Naive thymus-derived CD8-positive, alpha-beta T cell (primary cell): ENCODE measurements at regions not wholly inside any gene's neighbourhood (a gene's known extent, or its start where the extent isn't known, plus 50 kb on each side); places are given as distances from the start of the nearest gene placed in this dataset.

ENCODE experiments used
- ATAC-seq, 2 donors: fragments of 150-1000 bp; cut with Tn5 transposase in 1 of 2; sonication (Bioruptor Pico), chemical (Tn5 transposase) in 1 of 2; 1 replicate in 1 of 2; 2 replicates in 1 of 2; pipeline ENCODE4 v1.10.0; 2021; ENCODE audit warnings: mild to moderate bottlenecking in 2 of 2, moderate library complexity in 2 of 2
- POLR2A ChIA-PET: fragments of 350-600 bp; sonication (Branson Sonifier 250); formaldehyde crosslinking; loops from one replicate; lab custom pipeline; 2021; ENCODE audit warnings: antibody characterized with exemption; lab: Charles Lee
- DNase-seq, 10 donors: peaks; one replicate each; pipeline versions ENCODE4 v3.0.0 to v3.0.0-alpha.2; 2020 to 2022
- H3K27ac Mint-ChIP-seq, 10 donors: one replicate each; pipeline ENCODE4 v1.8.0; 2020 to 2022; ENCODE audit warnings: mild to moderate bottlenecking in 10 of 10, mixed read lengths in 10 of 10, moderate library complexity in 4 of 10, inconsistent platforms in 1 of 10
- H3K27me3 Mint-ChIP-seq, 5 donors: one replicate each; pipeline ENCODE4 v1.8.0; 2021 to 2022; ENCODE audit warnings: mixed read lengths in 5 of 5
- H3K36me3 Mint-ChIP-seq, 3 donors: one replicate each; pipeline ENCODE4 v1.8.0; 2020 to 2022; ENCODE audit warnings: mixed read lengths in 3 of 3, mild to moderate bottlenecking in 2 of 3, inconsistent platforms in 1 of 3
- H3K4me1 Mint-ChIP-seq, 4 donors: one replicate each; pipeline ENCODE4 v1.8.0; 2021 to 2022; ENCODE audit warnings: mixed read lengths in 4 of 4
- H3K4me3 Mint-ChIP-seq, 10 donors: one replicate each; pipeline ENCODE4 v1.8.0; 2020 to 2022; ENCODE audit warnings: mild to moderate bottlenecking in 10 of 10, mixed read lengths in 10 of 10, moderate library complexity in 6 of 10, inconsistent platforms in 1 of 10
- H3K9me3 Mint-ChIP-seq, 9 donors: one replicate each; pipeline ENCODE4 v1.8.0; 2020 to 2022; ENCODE audit warnings: mixed read lengths in 9 of 9, mild to moderate bottlenecking in 3 of 9, inconsistent platforms in 1 of 9, moderate library complexity in 1 of 9

DNA sequence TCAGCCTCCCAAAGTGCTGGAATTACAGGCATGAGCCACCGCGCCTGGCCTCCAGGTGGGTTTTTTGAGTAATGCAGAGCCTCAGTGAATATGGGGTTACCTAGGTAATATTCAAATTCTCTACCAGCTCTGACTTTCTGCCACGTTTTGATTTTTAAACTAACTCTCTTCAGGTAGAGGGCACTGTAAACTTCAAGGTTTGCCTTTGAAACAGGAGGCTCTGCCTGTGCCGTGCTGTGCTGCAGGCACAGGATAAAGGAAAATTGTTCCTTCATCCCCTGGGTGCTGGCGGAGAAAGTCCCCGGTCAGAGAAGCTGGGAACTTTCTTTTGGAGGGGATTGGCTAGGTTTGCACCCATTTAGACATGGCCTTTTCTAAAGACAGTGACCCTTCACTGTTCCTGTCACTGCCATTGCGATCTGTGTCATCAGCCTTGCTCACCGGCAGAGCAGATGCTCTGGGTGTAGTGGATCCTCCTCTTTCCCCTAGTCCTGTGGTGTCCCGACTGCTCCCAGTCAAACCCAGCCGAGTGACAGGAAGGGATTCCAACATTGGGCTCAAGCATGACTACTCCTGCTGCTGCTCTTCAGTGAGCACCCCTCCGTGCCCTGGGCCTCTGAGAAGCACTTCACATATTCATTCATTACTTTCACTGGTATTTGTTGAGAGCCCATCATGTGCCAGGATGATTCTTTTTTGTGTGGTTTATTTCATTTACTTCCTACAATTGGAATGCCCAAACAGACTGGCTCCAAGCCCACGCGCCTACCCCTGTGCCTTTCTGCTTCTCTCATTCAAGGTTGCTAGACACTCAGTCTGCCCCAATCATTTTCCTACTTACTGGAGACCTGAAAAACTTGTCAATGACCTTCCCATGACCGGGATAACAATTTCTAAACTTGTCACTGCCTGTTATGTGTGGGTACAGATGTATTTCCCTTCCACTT is 103.6 kb downstream of the TMEM30B start:
- ATAC-seq: no peak
- Mint-ChIP-seq H3K36me3 (peaks cover 0 to 4% (median 0%) of the 10 kb centered on the region in 3 donors), H3K4me3 (peak overlapping the region in 1 of 10 donors; percentile 33), H3K27ac (no peak overlapping the region), H3K27me3 (peaks cover 7 to 59% (median 30%) of the 10 kb centered on the region in 5 donors), H3K4me1 (peaks cover 0 to 8% (median under 1%) of the 10 kb centered on the region in 4 donors), H3K9me3 (peaks cover 0 to 9% (median 5%) of the 10 kb centered on the region in 9 donors)
- POLR2A ChIA-PET: no interaction called here
- no peak for DNase-seq

DNA sequence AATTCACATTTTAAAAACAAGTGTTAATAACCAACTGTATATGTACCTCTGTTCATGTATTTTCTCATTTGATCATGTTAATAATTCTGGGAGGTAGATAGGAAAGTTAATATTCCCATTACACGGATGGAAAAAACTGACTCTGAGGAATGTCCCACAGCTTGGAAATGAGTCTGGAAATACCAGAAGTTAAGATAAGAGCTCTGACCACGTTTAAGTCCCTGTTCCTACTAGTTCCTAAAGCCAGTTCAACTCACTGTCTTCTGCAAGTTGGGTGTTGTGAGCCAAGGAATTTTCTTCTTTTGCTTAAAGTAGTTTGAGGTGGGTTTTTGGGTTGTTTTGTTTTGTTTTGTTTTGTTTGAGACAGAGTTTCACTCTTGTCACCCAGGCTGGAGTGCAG is 104.5 kb downstream of the TMEM30B start:
- no peak for DNase-seq
- no peak for ATAC-seq
- Mint-ChIP-seq H3K36me3 (peaks cover 0 to 4% (median 0%) of the 10 kb centered on the region in 3 donors), H3K27ac (peak overlapping the region in 1 of 10 donors; percentile 53), H3K4me1 (peaks cover 0 to 8% (median under 1%) of the 10 kb centered on the region in 4 donors), H3K9me3 (peaks cover 0 to 11% (median 5%) of the 10 kb centered on the region in 9 donors), H3K27me3 (peaks cover 7 to 55% (median 30%) of the 10 kb centered on the region in 5 donors), H3K4me3 (no peak overlapping the region)
- POLR2A ChIA-PET: no interaction called here

- POLR2A ChIA-PET: no interaction called here
- Mint-ChIP-seq H3K27ac (no peak overlapping the region), H3K4me1 (peaks cover 0 to 8% (median 0%) of the 10 kb centered on the region in 4 donors)
Observed at GRCh38 chr14:61174987-61175386, 106.2 kb downstream of the TMEM30B start.

DNA sequence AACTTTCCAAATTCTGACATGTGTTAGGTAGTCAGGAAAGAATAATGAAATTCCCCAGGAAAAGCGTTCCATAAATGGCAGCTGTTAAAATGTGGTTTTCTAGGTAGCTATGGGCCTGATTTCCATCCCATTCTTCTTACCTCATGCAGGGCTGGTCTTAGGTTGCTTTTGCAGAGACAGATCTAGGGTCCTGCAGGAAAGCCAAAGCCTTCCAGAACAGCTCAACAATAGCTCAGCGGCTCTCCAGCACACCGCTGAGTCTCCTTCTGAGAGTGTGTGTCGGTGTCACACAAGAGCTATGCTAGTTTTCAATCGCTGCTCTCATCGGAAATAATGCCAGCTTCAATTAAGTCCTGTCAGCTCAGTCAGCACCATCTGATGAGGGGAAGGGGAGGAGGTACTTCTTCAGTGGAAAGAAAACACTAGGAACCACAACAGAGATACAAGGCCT is 106.7 kb downstream of the TMEM30B start:
- Mint-ChIP-seq H3K36me3 (peaks cover 0 to 4% (median 0%) of the 10 kb centered on the region in 3 donors), H3K4me3 (no peak overlapping the region), H3K4me1 (peaks cover 0 to 8% (median 0%) of the 10 kb centered on the region in 4 donors), H3K27ac (no peak overlapping the region), H3K27me3 (peaks cover 7 to 43% (median 24%) of the 10 kb centered on the region in 5 donors), H3K9me3 (peaks cover 0 to 11% (median 5%) of the 10 kb centered on the region in 9 donors)
- POLR2A ChIA-PET: no interaction called here
- DNase-seq: no peak
- no peak for ATAC-seq

More at GRCh38 chr14:61174987-61175386, 106.2 kb downstream of the TMEM30B start:
- peaks cover 7 to 43% (median 26%) of the 10 kb centered on the region in 5 donors for H3K27me3 Mint-ChIP-seq
- peaks cover 0 to 4% (median 0%) of the 10 kb centered on the region in 3 donors for H3K36me3 Mint-ChIP-seq
- ATAC-seq (no peak), DNase-seq (no peak)
- H3K4me3 Mint-ChIP-seq: no peak overlapping the region
- peaks cover 0 to 11% (median 5%) of the 10 kb centered on the region in 9 donors for H3K9me3 Mint-ChIP-seq

DNA sequence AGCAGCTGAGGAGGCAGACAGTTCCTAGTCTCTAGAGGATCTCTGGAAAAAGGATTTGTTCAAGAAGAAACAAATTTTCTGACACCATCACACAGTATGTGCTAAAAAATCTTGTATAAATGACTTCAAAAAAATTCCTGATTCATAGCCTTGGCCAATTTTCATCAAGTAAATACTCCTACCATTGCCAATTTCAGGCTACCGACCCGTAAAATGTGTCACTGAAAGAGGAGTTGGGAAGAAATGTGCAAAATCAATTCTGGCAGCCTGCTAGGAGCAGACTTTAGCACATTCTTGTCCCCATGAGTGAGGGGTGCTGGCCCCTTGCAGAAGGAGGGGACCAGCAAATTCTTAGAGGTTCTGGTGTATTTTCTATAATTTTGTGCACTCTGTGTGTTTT is 109.4 kb downstream of the TMEM30B start:
- Mint-ChIP-seq H3K27ac (no peak overlapping the region), H3K27me3 (peaks cover 3 to 25% (median 8%) of the 10 kb centered on the region in 5 donors), H3K9me3 (peaks cover 0 to 12% (median 5%) of the 10 kb centered on the region in 9 donors), H3K4me1 (no peaks in the 10 kb centered on the region), H3K36me3 (no peaks in the 10 kb centered on the region), H3K4me3 (no peak overlapping the region)
- POLR2A ChIA-PET: no interaction called here
- DNase-seq (no peak), ATAC-seq (no peak)

DNA sequence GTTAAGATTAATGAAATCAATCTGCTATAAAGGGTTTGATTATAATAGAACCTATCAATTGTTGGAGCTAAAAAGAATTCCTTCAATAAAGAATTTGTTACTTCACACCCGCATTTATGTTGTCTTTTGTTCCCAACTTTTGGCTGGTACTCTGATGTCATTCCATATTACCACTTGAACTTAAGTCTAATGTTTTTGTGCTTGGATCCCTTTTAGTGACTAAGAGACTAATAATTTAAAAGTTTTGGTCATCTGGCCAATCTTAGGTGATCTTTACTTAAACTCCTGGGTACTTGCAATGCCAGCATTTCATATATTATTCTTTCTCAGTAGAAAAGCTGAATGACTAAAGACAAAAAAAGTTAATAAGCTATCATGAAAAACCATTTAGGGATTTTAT is 113.0 kb downstream of the TMEM30B start:
- POLR2A ChIA-PET: no interaction called here
- ATAC-seq (no peak), DNase-seq (no peak)
- peaks cover 0 to 20% (median 9%) of the 10 kb centered on the region in 9 donors for H3K9me3 Mint-ChIP-seq
- peaks cover 0 to 7% (median 0%) of the 10 kb centered on the region in 3 donors for H3K36me3 Mint-ChIP-seq
- peaks cover 6 to 21% (median 14%) of the 10 kb centered on the region in 5 donors for H3K27me3 Mint-ChIP-seq
- no peaks in the 10 kb centered on the region for H3K4me1 Mint-ChIP-seq
- H3K4me3 Mint-ChIP-seq: no peak overlapping the region
- no peak overlapping the region for H3K27ac Mint-ChIP-seq

DNA sequence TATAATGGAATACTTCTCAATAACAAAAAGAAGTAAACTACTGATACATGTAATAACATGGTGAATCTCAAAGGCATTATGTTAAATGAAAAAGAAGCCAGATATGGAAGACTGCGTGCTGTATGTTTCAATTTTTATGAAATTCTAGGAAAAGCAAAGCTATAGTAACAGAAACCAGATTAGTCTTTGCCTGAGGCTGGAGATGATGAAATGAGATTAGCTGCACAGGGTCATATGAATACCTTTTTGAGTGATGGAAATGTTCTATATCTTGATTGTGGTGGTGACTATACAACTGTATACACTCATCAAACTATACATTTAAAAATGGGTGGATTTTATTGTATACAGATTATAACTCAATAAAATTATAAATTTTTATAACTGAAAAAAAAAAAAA is 113.5 kb downstream of the TMEM30B start:
- H3K27ac Mint-ChIP-seq: no peak overlapping the region
- POLR2A ChIA-PET: no interaction called here
- no peak for DNase-seq
- H3K27me3 Mint-ChIP-seq: peaks cover 6 to 24% (median 14%) of the 10 kb centered on the region in 5 donors
- ATAC-seq: no peak
- peaks cover 0 to 7% (median 0%) of the 10 kb centered on the region in 3 donors for H3K36me3 Mint-ChIP-seq
- H3K9me3 Mint-ChIP-seq: peaks cover 0 to 18% (median 7%) of the 10 kb centered on the region in 9 donors
- H3K4me3 Mint-ChIP-seq: no peak overlapping the region
- H3K4me1 Mint-ChIP-seq: no peaks in the 10 kb centered on the region

- Mint-ChIP-seq H3K36me3 (peaks cover 0 to 15% (median 0%) of the 10 kb centered on the region in 3 donors), H3K4me3 (no peak overlapping the region), H3K27me3 (peaks cover 14 to 32% (median 25%) of the 10 kb centered on the region in 5 donors), H3K9me3 (peaks cover 0 to 15% (median 8%) of the 10 kb centered on the region in 9 donors), H3K27ac (no peak overlapping the region), H3K4me1 (no peaks in the 10 kb centered on the region)
- POLR2A ChIA-PET: no interaction called here
- DNase-seq: no peak
- no peak for ATAC-seq
Observed at GRCh38 chr14:61160798-61161197, 120.3 kb downstream of the TMEM30B start.

DNA sequence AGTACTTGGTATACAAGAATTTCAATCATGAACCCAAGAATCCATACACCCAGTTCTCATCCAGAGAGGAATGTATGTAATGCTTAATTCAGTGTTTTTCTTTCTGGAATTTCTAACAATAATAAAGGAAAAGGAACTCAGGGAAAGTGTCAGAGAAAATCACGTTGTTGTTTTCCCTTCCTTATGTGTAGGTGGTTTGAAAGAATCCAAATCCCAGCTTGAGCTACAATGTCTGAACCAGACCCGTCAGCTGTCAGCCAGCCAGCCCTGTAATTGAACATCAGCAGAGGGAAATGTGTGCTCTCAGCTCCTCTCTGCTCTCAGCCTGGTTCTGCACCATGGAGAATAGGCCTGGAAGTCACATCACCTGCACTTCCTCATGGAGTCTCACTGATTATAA is 126.5 kb downstream of the TMEM30B start:
- POLR2A ChIA-PET: no interaction called here
- no peak overlapping the region for H3K27ac Mint-ChIP-seq
- peaks cover 0 to 22% (median 12%) of the 10 kb centered on the region in 5 donors for H3K27me3 Mint-ChIP-seq
- ATAC-seq: no peak
- no peaks in the 10 kb centered on the region for H3K4me1 Mint-ChIP-seq
- no peak overlapping the region for H3K4me3 Mint-ChIP-seq
- H3K9me3 Mint-ChIP-seq: peaks cover 0 to 3% (median 0%) of the 10 kb centered on the region in 9 donors
- no peak for DNase-seq
- H3K36me3 Mint-ChIP-seq: no peaks in the 10 kb centered on the region

- no peak for ATAC-seq
- Mint-ChIP-seq H3K4me3 (no peak overlapping the region), H3K27me3 (peaks cover 0 to 22% (median 9%) of the 10 kb centered on the region in 5 donors), H3K9me3 (peaks cover 0 to 3% (median 0%) of the 10 kb centered on the region in 9 donors), H3K4me1 (no peaks in the 10 kb centered on the region), H3K36me3 (no peaks in the 10 kb centered on the region), H3K27ac (no peak overlapping the region)
- no peak for DNase-seq
- POLR2A ChIA-PET: no interaction called here
Observed at GRCh38 chr14:61153914-61154545, 127.1 kb downstream of the TMEM30B start.

GRCh38 chr14:61153431-61153830 is 127.7 kb downstream of the TMEM30B start:
- no peak overlapping the region for H3K27ac Mint-ChIP-seq
- no peaks in the 10 kb centered on the region for H3K4me1 Mint-ChIP-seq
- no peak for ATAC-seq
- DNase-seq: no peak
- POLR2A ChIA-PET: no interaction called here
- peaks cover 0 to 3% (median 0%) of the 10 kb centered on the region in 9 donors for H3K9me3 Mint-ChIP-seq
- no peak overlapping the region for H3K4me3 Mint-ChIP-seq
- H3K36me3 Mint-ChIP-seq: no peaks in the 10 kb centered on the region
- peaks cover 0 to 22% (median 9%) of the 10 kb centered on the region in 5 donors for H3K27me3 Mint-ChIP-seq

GRCh38 chr14:61152851-61153364 is 128.2 kb downstream of the TMEM30B start:
- POLR2A ChIA-PET: no interaction called here
- H3K4me1 Mint-ChIP-seq: no peaks in the 10 kb centered on the region
- H3K4me3 Mint-ChIP-seq: no peak overlapping the region
- no peaks in the 10 kb centered on the region for H3K36me3 Mint-ChIP-seq
- H3K27me3 Mint-ChIP-seq: peaks cover 0 to 22% (median 9%) of the 10 kb centered on the region in 5 donors
- H3K27ac Mint-ChIP-seq: no peak overlapping the region
- peaks cover 0 to 3% (median 0%) of the 10 kb centered on the region in 9 donors for H3K9me3 Mint-ChIP-seq
- ATAC-seq: no peak
- no peak for DNase-seq
